MCF 10A (cell line): ENCODE measurements at regions not wholly inside any gene's neighbourhood (a gene's known extent, or its start where the extent isn't known, plus 50 kb on each side); places are given as distances from the start of the nearest gene placed in this dataset.

Experiments used
- BruUV-seq: library from RNA; stranded (reverse); fragments of 400-500 nt; replicated peaks from 2 replicates; lab custom pipeline; 2021; lab: Mats Ljungman, UMichigan
- CTCF ChIA-PET: fragments of 300-600 bp; sonication (Branson Sonifier 250); formaldehyde crosslinking; extraction: SDS; loops from one replicate; lab custom pipeline; 2021; ENCODE audit warnings: antibody characterized with exemption, inconsistent platforms; lab: Yijun Ruan, JAX
- POLR2A ChIA-PET: fragments of 300-600, 350-650 bp; sonication (Branson Sonifier 250); formaldehyde crosslinking; extraction: SDS; loops from one replicate; lab custom pipeline; 2020; ENCODE audit warnings: antibody characterized with exemption, inconsistent platforms; lab: Yijun Ruan, JAX
- DNase-seq: peaks from one replicate; pipeline ENCODE4 v3.0.0-alpha.2; 2018; ENCODE audit not compliant: unreplicated experiment
- H3K27ac Mint-ChIP-seq: one replicate; pipeline ENCODE4 v1.8.0; 2022; ENCODE audit warnings: mild to moderate bottlenecking, low read depth, mixed read lengths; ENCODE audit not compliant: unreplicated experiment
- H3K27me3 Mint-ChIP-seq: one replicate; pipeline ENCODE4 v1.8.0; 2022; ENCODE audit warnings: mixed read lengths; ENCODE audit not compliant: insufficient read depth, unreplicated experiment
- H3K36me3 Mint-ChIP-seq: one replicate; pipeline ENCODE4 v1.8.0; 2022; ENCODE audit warnings: mild to moderate bottlenecking, moderate library complexity, mixed read lengths; ENCODE audit not compliant: insufficient read depth, unreplicated experiment
- H3K4me1 Mint-ChIP-seq: one replicate; pipeline ENCODE4 v1.8.0; 2022; ENCODE audit warnings: mixed read lengths; ENCODE audit not compliant: insufficient read depth, unreplicated experiment
- H3K4me3 Mint-ChIP-seq: one replicate; pipeline ENCODE4 v1.8.0; 2022; ENCODE audit warnings: mild to moderate bottlenecking, moderate library complexity, mixed read lengths; ENCODE audit not compliant: unreplicated experiment
- H3K9me3 Mint-ChIP-seq: one replicate; pipeline ENCODE4 v1.8.0; 2022; ENCODE audit warnings: mixed read lengths; ENCODE audit not compliant: unreplicated experiment
- CTCF ChIP-seq: fragments of 200-600 bp; IDR thresholded peaks from one replicate; pipeline ENCODE4 v1.8.0; 2022; ENCODE audit warnings: antibody characterized with exemption, mild to moderate bottlenecking; ENCODE audit not compliant: unreplicated experiment
- intact Hi-C: fragments of 100-400 bp; cut with micrococcal nuclease; formaldehyde crosslinking; loops from 2 replicates; pipeline ENCODE4 v1.14.1; 2022

GRCh38 chr5:82808960-82809359 is 268.2 kb downstream of the TMEM167A start:
- no TSS peak for BruUV-seq
- no peaks in the 10 kb centered on the region for H3K9me3 Mint-ChIP-seq
- H3K4me1 Mint-ChIP-seq: peaks cover 4% of the 10 kb centered on the region
- no peak overlapping the region for H3K27ac Mint-ChIP-seq
- ChIA-PET POLR2A (no interaction called here), CTCF (no interaction called here)
- peak; percentile 27 for DNase-seq
- TF ChIP-seq CTCF: no peak
- intact Hi-C loops: loop anchor here (10.0 kb wide), 1 partner anchor 596 kb away; no protein-coding TSS in a partner anchor
- H3K27me3 Mint-ChIP-seq: no peaks in the 10 kb centered on the region
- H3K4me3 Mint-ChIP-seq: no peak overlapping the region
- H3K36me3 Mint-ChIP-seq: no peaks in the 10 kb centered on the region

- intact Hi-C loops: loop anchor here (10.0 kb wide), 1 partner anchor 598 kb away; no protein-coding TSS in a partner anchor
- Mint-ChIP-seq H3K36me3 (no peaks in the 10 kb centered on the region), H3K27ac (no peak overlapping the region), H3K4me3 (no peak overlapping the region), H3K4me1 (peaks cover 4% of the 10 kb centered on the region), H3K27me3 (no peaks in the 10 kb centered on the region), H3K9me3 (no peaks in the 10 kb centered on the region)
- ChIA-PET POLR2A (no interaction called here), CTCF (no interaction called here)
- no peak for DNase-seq
- TF ChIP-seq CTCF: no peak
- BruUV-seq: no TSS peak
Measured at GRCh38 chr5:82807021-82807420, 270.2 kb downstream of the TMEM167A start.

GRCh38 chr5:82806513-82806912 is 270.7 kb downstream of the TMEM167A start:
- Mint-ChIP-seq H3K36me3 (no peaks in the 10 kb centered on the region), H3K27ac (no peak overlapping the region), H3K27me3 (no peaks in the 10 kb centered on the region), H3K4me1 (peaks cover 4% of the 10 kb centered on the region), H3K9me3 (no peaks in the 10 kb centered on the region), H3K4me3 (no peak overlapping the region)
- intact Hi-C loops: loop anchor here (10.0 kb wide), 1 partner anchor 598 kb away; no protein-coding TSS in a partner anchor
- peak; percentile 23 for DNase-seq
- ChIA-PET CTCF (no interaction called here), POLR2A (no interaction called here)
- no peak for TF ChIP-seq CTCF
- no TSS peak for BruUV-seq

DNA sequence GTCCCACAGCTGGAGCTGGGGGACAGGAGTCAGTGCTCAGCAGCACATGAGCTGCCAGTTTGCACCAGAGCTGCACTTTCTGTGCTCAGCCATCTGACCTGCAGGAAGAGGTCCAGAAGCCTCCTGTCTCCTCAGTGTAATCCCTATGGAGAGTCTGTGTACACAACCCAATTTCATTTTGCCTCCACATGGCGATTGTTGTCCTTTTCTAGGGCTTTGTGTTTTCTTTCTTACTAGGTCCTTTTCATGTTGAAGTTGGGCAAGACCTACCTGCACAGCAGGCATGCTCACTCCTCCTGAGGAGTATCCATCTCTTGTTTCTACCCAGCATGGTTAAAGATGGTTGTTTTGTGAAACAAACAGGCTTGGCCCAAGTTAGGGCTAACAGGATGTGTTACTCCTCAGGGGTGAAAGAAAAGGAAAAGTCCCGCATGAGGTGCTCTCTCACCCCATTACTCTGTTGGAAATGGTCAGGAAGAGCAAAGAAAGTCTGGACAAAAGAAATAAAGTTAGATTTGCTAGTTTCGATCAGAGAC is 273.0 kb downstream of the TMEM167A start:
- CTCF ChIA-PET: no interaction called here
- no peaks in the 10 kb centered on the region for H3K9me3 Mint-ChIP-seq
- DNase-seq: no peak
- H3K4me1 Mint-ChIP-seq: peaks cover 4% of the 10 kb centered on the region
- H3K4me3 Mint-ChIP-seq: no peak overlapping the region
- POLR2A ChIA-PET: no interaction called here
- H3K27me3 Mint-ChIP-seq: no peaks in the 10 kb centered on the region
- no peaks in the 10 kb centered on the region for H3K36me3 Mint-ChIP-seq
- no peak overlapping the region for H3K27ac Mint-ChIP-seq
- intact Hi-C loops: loop anchor here (10.0 kb wide), 1 partner anchor 601 kb away; no protein-coding TSS in a partner anchor
- BruUV-seq: no TSS peak
- TF ChIP-seq CTCF: no peak
